IMR-90 (cell line): ENCODE measurements at regions not wholly inside any gene's neighbourhood (a gene's known extent, or its start where the extent isn't known, plus 50 kb on each side); places are given as distances from the start of the nearest gene placed in this dataset.

Source experiments
- ATAC-seq: fragments of 200-7000 bp; cut with Tn5 transposase; 2 replicates; pipeline ENCODE4 v1.9.1; 2020; ENCODE audit warnings: low read depth, mild to moderate bottlenecking, moderate library complexity
- BruUV-seq: library from RNA; stranded (reverse); fragments of 400-500 nt; replicated peaks from 2 replicates; lab custom pipeline; 2021; lab: Mats Ljungman, UMichigan
- CTCF ChIA-PET: fragments of 300-600 bp; formaldehyde crosslinking; extraction: SDS; loops from one replicate; lab custom pipeline; 2021; ENCODE audit warnings: antibody characterized with exemption; lab: Yijun Ruan, JAX
- POLR2A ChIA-PET: fragments of 300-600 bp; sonication (Branson Sonifier 250); formaldehyde crosslinking; loops from one replicate; lab custom pipeline; 2022; ENCODE audit warnings: antibody characterized with exemption; ENCODE audit not compliant: unreplicated experiment; lab: Charles Lee
- DNase-seq: peaks from one replicate; pipeline ENCODE4 v3.0.0; 2013
- H2AFZ ChIP-seq: replicated peaks from 2 replicates; pipeline ENCODE3; 2013; ENCODE audit warnings: low read length, mild to moderate bottlenecking; ENCODE audit not compliant: poor library complexity
- H2AK5ac ChIP-seq: 2 replicates; pipeline ENCODE4 v1.6.1; 2013; ENCODE audit warnings: low read depth, low read length, inconsistent platforms
- H2AK9ac ChIP-seq: replicated peaks from 2 replicates; pipeline ENCODE3; 2013; ENCODE audit warnings: mild to moderate bottlenecking, low read depth, low read length, moderate library complexity; ENCODE audit not compliant: poor library complexity
- H2BK120ac ChIP-seq: 2 replicates; pipeline ENCODE4 v1.6.1; 2013; ENCODE audit warnings: low read depth, low read length, inconsistent platforms
- H2BK15ac ChIP-seq: 3 replicates; pipeline ENCODE4 v1.6.1; 2013; ENCODE audit warnings: low read depth, low read length, inconsistent platforms
- H2BK20ac ChIP-seq: 2 replicates; pipeline ENCODE4 v1.6.1; 2013; ENCODE audit warnings: low read depth, mild to moderate bottlenecking, inconsistent platforms, low read length, moderate library complexity
- H2BK5ac ChIP-seq: 2 replicates; pipeline ENCODE4 v1.6.1; 2013; ENCODE audit warnings: mild to moderate bottlenecking, low read depth, low read length, inconsistent platforms; ENCODE audit not compliant: poor library complexity, severe bottlenecking
- H3K14ac ChIP-seq: replicated peaks from 2 replicates; pipeline ENCODE4 v1.6.1; 2013; ENCODE audit warnings: low read depth, low read length, inconsistent platforms
- H3K18ac ChIP-seq: 2 replicates; pipeline ENCODE4 v1.6.1; 2013; ENCODE audit warnings: low read depth, low read length, control low read depth
- H3K23ac ChIP-seq: 2 replicates; pipeline ENCODE4 v1.6.1; 2013; ENCODE audit warnings: low read depth, low read length, inconsistent platforms
- H3K27ac ChIP-seq: 2 replicates; pipeline ENCODE4 v1.5.1; 2013; ENCODE audit warnings: mild to moderate bottlenecking, control low read depth, low read length; ENCODE audit not compliant: insufficient read depth
- H3K27me3 ChIP-seq: 2 replicates; pipeline ENCODE4 v1.6.1; 2013; ENCODE audit warnings: low read length; ENCODE audit not compliant: control insufficient read depth, insufficient read depth
- H3K36me3 ChIP-seq: 2 replicates; pipeline ENCODE4 v1.6.1; 2013; ENCODE audit warnings: low read length, mixed read lengths; ENCODE audit not compliant: control insufficient read depth, insufficient read depth
- H3K4ac ChIP-seq: 2 replicates; pipeline ENCODE4 v1.6.1; 2013; ENCODE audit warnings: low read depth, low read length, inconsistent platforms
- H3K4me1 ChIP-seq: 2 replicates; pipeline ENCODE4 v1.6.1; 2013; ENCODE audit warnings: low read length, mixed read lengths; ENCODE audit not compliant: control insufficient read depth, insufficient read depth
- H3K4me2 ChIP-seq: 2 replicates; pipeline ENCODE4 v1.6.1; 2013; ENCODE audit warnings: low read depth, mild to moderate bottlenecking, control low read depth, low read length, moderate library complexity
- H3K4me3 ChIP-seq: 2 replicates; pipeline ENCODE4 v1.5.1; 2013; ENCODE audit warnings: low read depth, mild to moderate bottlenecking, control low read depth, low read length, moderate library complexity; ENCODE audit not compliant: insufficient read depth
- H3K56ac ChIP-seq: 2 replicates; pipeline ENCODE4 v1.6.1; 2013; ENCODE audit warnings: low read length, inconsistent platforms; ENCODE audit not compliant: insufficient read depth; ENCODE audit errors: extremely low read depth
- H3K79me1 ChIP-seq, 2 experiments: 2 replicates each; pipeline ENCODE4 v1.6.1; 2013; ENCODE audit warnings: low read length in 2 of 2, inconsistent platforms in 1 of 2, low read depth in 1 of 2
- H3K9ac ChIP-seq: 2 replicates; pipeline ENCODE4 v1.6.1; 2013; ENCODE audit warnings: low read depth, low read length, control low read depth
- H3K9me1 ChIP-seq: 2 replicates; pipeline ENCODE4 v1.6.1; 2013; ENCODE audit warnings: low read length, inconsistent platforms; ENCODE audit not compliant: insufficient read depth
- H3K9me3 ChIP-seq: 2 replicates; pipeline ENCODE4 v1.6.1; 2013; ENCODE audit warnings: low read length; ENCODE audit not compliant: control insufficient read depth, insufficient read depth
- H4K20me1 ChIP-seq: 2 replicates; pipeline ENCODE4 v1.6.1; 2013; ENCODE audit warnings: low read length, inconsistent platforms; ENCODE audit not compliant: insufficient read depth
- H4K5ac ChIP-seq: 2 replicates; pipeline ENCODE4 v1.6.1; 2013; ENCODE audit warnings: mild to moderate bottlenecking, low read depth, low read length, control low read depth
- H4K8ac ChIP-seq, 2 experiments: 2 replicates each; pipeline ENCODE4 v1.6.1; 2013; ENCODE audit warnings: low read depth in 2 of 2, low read length in 2 of 2, control low read depth in 1 of 2, inconsistent platforms in 1 of 2
- H4K91ac ChIP-seq: 2 replicates; pipeline ENCODE4 v1.6.1; 2013; ENCODE audit warnings: low read depth, low read length, inconsistent platforms; ENCODE audit not compliant: insufficient read depth
- BHLHE40 ChIP-seq: fragments of 150-350 bp; IDR thresholded peaks from 2 replicates; pipeline ENCODE4 v1.6.1; 2016; ENCODE audit warnings: mild to moderate bottlenecking, low read depth, low read length
- CEBPB ChIP-seq: IDR thresholded peaks from 2 replicates; pipeline ENCODE4 v1.6.1; 2012; ENCODE audit warnings: low read depth, low read length, improper control_type of control experiment
- CHD1 ChIP-seq: IDR thresholded peaks from 2 replicates; pipeline ENCODE4 v1.6.1; 2012; ENCODE audit warnings: low read depth, low read length, improper control_type of control experiment
- ELK1 ChIP-seq: fragments of 150-350 bp; IDR thresholded peaks from 2 replicates; pipeline ENCODE4 v1.6.1; 2016; ENCODE audit warnings: low read depth, mild to moderate bottlenecking, low read length, moderate library complexity, borderline replicate concordance
- FOS ChIP-seq: fragments of 150-350 bp; IDR thresholded peaks from 2 replicates; pipeline ENCODE4 v1.6.1; 2016; ENCODE audit warnings: low read depth, low read length
- MAZ ChIP-seq: IDR thresholded peaks from 2 replicates; pipeline ENCODE4 v1.6.1; 2012; ENCODE audit warnings: low read depth, mild to moderate bottlenecking, low read length, improper control_type of control experiment, moderate library complexity, borderline replicate concordance
- MXI1 ChIP-seq: IDR thresholded peaks from 2 replicates; pipeline ENCODE4 v1.6.1; 2012; ENCODE audit warnings: low read depth, mild to moderate bottlenecking, low read length, moderate library complexity, borderline replicate concordance
- NFE2L2 ChIP-seq: fragments of 150-350 bp; IDR thresholded peaks from 2 replicates; pipeline ENCODE4 v1.6.1; 2016; ENCODE audit warnings: low read depth, mild to moderate bottlenecking, low read length
- POLR2A ChIP-seq: IDR thresholded peaks from 2 replicates; pipeline ENCODE4 v1.6.1; 2012; ENCODE audit warnings: mild to moderate bottlenecking, low read depth, low read length
- RAD21 ChIP-seq: IDR thresholded peaks from 2 replicates; pipeline ENCODE4 v1.6.1; 2012; ENCODE audit warnings: low read length, improper control_type of control experiment
- RCOR1 ChIP-seq: IDR thresholded peaks from 2 replicates; pipeline ENCODE4 v1.6.1; 2012; ENCODE audit warnings: mild to moderate bottlenecking, low read length, improper control_type of control experiment; ENCODE audit not compliant: insufficient replicate concordance
- USF2 ChIP-seq: fragments of 150-350 bp; IDR thresholded peaks from 2 replicates; pipeline ENCODE4 v1.6.1; 2017; ENCODE audit warnings: mild to moderate bottlenecking, antibody characterized with exemption, low read length, low read depth
- WGBS, 2 experiments: methylation state at CpG; one replicate each; pipeline versions ENCODE4 v1.1.5 to v1.1.7; 2013; ENCODE audit warnings: missing lambda C conversion rate in 2 of 2; ENCODE audit not compliant: insufficient read length in 1 of 2; ENCODE audit errors: extremely low coverage in 2 of 2; 5-methylcytosine and 5-hydroxymethylcytosine counted together
- dilution Hi-C: fragments of 300-500 bp; cut with HindIII; formaldehyde crosslinking; loops from one replicate; pipeline ENCODE4 v1.14.3; 2018; ENCODE audit warnings: low sequenced_read_pairs; ENCODE audit not compliant: unreplicated experiment
- in situ Hi-C: fragments of 300-500 bp; cut with MboI; formaldehyde crosslinking; loops from 3 replicates; pipeline ENCODE4 v1.14.3; 2019; ENCODE audit warnings: low sequenced_read_pairs, inconsistent platforms, mixed read lengths
- intact Hi-C: fragments of 100-400 bp; cut with micrococcal nuclease; formaldehyde crosslinking; loops from 2 replicates; pipeline ENCODE4 v1.10.0; 2022
- TF ChIP-seq, protein P1 (sequence below): conservative IDR thresholded peaks from 2 replicates; pipeline ENCODE4 v1.5.1; 2012; ENCODE audit warnings: mild to moderate bottlenecking, low read depth, low read length, improper control_type of control experiment

DNA sequence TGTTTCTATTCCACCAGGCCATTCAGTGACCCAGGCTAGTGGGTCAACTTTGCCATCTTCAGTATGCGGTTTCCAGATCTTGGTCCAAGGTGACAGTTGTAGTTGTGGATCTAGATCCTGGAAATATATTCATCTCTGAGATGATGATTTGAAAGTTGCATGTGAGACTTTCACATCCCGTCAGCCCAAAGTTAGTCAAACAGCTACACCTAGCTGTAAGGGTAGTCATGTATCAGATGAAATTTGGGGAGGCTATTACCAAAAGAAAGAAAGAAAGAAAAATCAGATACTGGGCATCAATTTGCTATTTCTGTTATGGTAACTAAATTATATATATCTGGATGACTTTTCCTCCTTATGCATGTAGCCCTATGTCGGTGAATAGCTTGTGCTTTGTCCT, 259.4 kb upstream of the ARX start:
- Histone ChIP-seq H4K20me1 (no peaks in the 10 kb centered on the region), H3K79me1 (no peaks in the 10 kb centered on the region), H2AK9ac (no peak overlapping the region), H4K8ac (no peak overlapping the region), H3K4me3 (no peak overlapping the region), H2BK120ac (no peak overlapping the region), H2BK20ac (no peak overlapping the region), H3K27me3 (no peaks in the 10 kb centered on the region), H2BK15ac (no peak overlapping the region), H3K23ac (no peak overlapping the region), H3K14ac (no peak overlapping the region), H3K4me1 (no peaks in the 10 kb centered on the region), H3K56ac (no peak overlapping the region), H3K27ac (no peak overlapping the region), H4K5ac (no peak overlapping the region), H3K9me3 (0 out of 2 replicates have a peak, but pooled peaks cover under 1% of the 10 kb centered on the region), H3K4me2 (no peak overlapping the region), H3K36me3 (no peaks in the 10 kb centered on the region), H3K9ac (no peak overlapping the region), H2AFZ (no peak overlapping the region), H2AK5ac (no peak overlapping the region), H3K9me1 (no peaks in the 10 kb centered on the region), H2BK5ac (no peak overlapping the region), H3K18ac (no peak overlapping the region), H4K91ac (no peak overlapping the region), H3K4ac (no peak overlapping the region)
- dilution Hi-C loops: no loop called here
- DNase-seq (no peak), ATAC-seq (no peak)
- intact Hi-C loops: no loop called here
- no TSS peak for BruUV-seq
- ChIA-PET POLR2A (interaction anchor here (0.6 kb wide), 1 partner anchor 20 kb away, joined by 5 read pairs; no protein-coding TSS in a partner anchor), CTCF (no interaction called here)
- in situ Hi-C loops: no loop called here
- WGBS, 2 experiments: no CpG with 5 or more reads among the region's 3 CpGs
- no peak for TF ChIP-seq POLR2A
- no peak for TF ChIP-seq CEBPB
- TF ChIP-seq ELK1: no peak
- TF ChIP-seq CHD1: no peak
- no peak for TF ChIP-seq RAD21
- no peak for TF ChIP-seq NFE2L2
- no peak for TF ChIP-seq RCOR1
- no peak for TF ChIP-seq MXI1
- no peak for TF ChIP-seq MAZ
- TF ChIP-seq FOS: no peak
- no peak for TF ChIP-seq BHLHE40
- TF ChIP-seq USF2: no peak
- TF ChIP-seq, protein P1, sequence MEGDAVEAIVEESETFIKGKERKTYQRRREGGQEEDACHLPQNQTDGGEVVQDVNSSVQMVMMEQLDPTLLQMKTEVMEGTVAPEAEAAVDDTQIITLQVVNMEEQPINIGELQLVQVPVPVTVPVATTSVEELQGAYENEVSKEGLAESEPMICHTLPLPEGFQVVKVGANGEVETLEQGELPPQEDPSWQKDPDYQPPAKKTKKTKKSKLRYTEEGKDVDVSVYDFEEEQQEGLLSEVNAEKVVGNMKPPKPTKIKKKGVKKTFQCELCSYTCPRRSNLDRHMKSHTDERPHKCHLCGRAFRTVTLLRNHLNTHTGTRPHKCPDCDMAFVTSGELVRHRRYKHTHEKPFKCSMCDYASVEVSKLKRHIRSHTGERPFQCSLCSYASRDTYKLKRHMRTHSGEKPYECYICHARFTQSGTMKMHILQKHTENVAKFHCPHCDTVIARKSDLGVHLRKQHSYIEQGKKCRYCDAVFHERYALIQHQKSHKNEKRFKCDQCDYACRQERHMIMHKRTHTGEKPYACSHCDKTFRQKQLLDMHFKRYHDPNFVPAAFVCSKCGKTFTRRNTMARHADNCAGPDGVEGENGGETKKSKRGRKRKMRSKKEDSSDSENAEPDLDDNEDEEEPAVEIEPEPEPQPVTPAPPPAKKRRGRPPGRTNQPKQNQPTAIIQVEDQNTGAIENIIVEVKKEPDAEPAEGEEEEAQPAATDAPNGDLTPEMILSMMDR: no peak
